Esophagus squamous epithelium (tissue), 5 donors: ENCODE measurements at regions not wholly inside any gene's neighbourhood (a gene's known extent, or its start where the extent isn't known, plus 50 kb on each side); places are given as distances from the start of the nearest gene placed in this dataset.

Source experiments
- DNase-seq: peaks from one replicate; lab custom pipeline; 2025; lab: John Stamatoyannopoulos, UW
- H3K27ac ChIP-seq, 4 donors: fragments of 200-600 bp; sonication (generic); one replicate each; pipeline ENCODE4 v1.5.1; 2016 to 2019; ENCODE audit warnings: mild to moderate bottlenecking in 1 of 4
- H3K27me3 ChIP-seq, 4 donors: fragments of 200-600 bp; sonication (generic); 1 replicate in 3 of 4; 2 replicates in 1 of 4; pipeline versions ENCODE4 v1.5.1 to v1.6.0; 2017 to 2021; ENCODE audit warnings: antibody characterized with exemption in 1 of 4
- H3K36me3 ChIP-seq, 3 donors: fragments of 200-600 bp; sonication (generic); one replicate each; pipeline ENCODE4 v1.5.1; 2016 to 2019
- H3K4me1 ChIP-seq, 3 donors: fragments of 200-600 bp; sonication (generic); one replicate each; pipeline ENCODE4 v1.5.1; 2017 to 2019
- H3K4me3 ChIP-seq, 4 donors: fragments of 200-600 bp; sonication (generic); 1 replicate in 3 of 4; 2 replicates in 1 of 4; pipeline ENCODE4 v1.5.1; 2016 to 2019; ENCODE audit warnings: mild to moderate bottlenecking in 2 of 4, moderate library complexity in 1 of 4
- H3K9me3 ChIP-seq, 3 donors: fragments of 200-600 bp; sonication (generic); one replicate each; pipeline ENCODE4 v1.5.1; 2016 to 2019
- POLR2A ChIP-seq, 4 donors: fragments of 450-650 bp; IDR thresholded peaks; one replicate each; pipeline ENCODE4 v1.6.1; 2017; ENCODE audit warnings: antibody characterized with exemption in 4 of 4, mild to moderate bottlenecking in 4 of 4, moderate library complexity in 3 of 4
- WGBS, 2 donors: methylation state at CpG; one replicate each; pipeline ENCODE4 v1.1.5; 2018; 5-methylcytosine and 5-hydroxymethylcytosine counted together
- intact Hi-C: fragments of 100-400 bp; cut with DNase I; formaldehyde crosslinking; loops from one replicate; pipeline ENCODE4 v1.15.0; 2022
- TF ChIP-seq, protein P1 (sequence below), 6 experiments: fragments of 450-650 bp in 4 of 6; fragments of 200-600 bp in 2 of 6; sonication (generic) in 2 of 6; IDR thresholded peaks; one replicate each; pipeline ENCODE4 v1.5.1; 2016 to 2019; ENCODE audit warnings: antibody characterized with exemption in 6 of 6, mild to moderate bottlenecking in 4 of 6, moderate library complexity in 4 of 6
- donor health status: DM: yes; HTN: yes; CAD: no.

DNA sequence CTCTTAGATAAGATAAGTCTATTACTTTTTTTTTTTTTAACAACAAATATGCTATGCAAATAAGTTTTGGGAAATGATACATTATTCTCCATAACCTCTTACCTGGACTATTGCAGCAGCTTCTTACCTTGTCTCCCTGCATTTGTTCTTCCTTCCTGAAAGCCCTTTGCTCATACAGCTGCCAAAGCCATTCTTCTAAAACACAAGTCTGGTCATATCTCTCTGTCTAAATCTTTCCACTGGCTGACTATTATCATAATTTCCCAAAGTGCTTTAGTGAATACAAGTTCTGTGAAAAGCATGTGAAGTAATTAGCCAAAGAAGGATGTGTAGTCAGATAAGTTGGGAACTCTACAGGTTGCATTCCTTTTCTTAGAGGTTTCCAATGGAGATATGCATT is 115.4 kb upstream of the CNTLN start:
- DNase-seq: no peak
- Histone ChIP-seq H3K4me3 (no peak overlapping the region), H3K27me3 (no peaks in the 10 kb centered on the region), H3K36me3 (no peaks in the 10 kb centered on the region), H3K9me3 (peaks cover 0 to 4% (median 0%) of the 10 kb centered on the region in 3 donors), H3K27ac (peak overlapping the region in 3 of 4 donors; percentile 19 to 59 (median 44)), H3K4me1 (peaks cover 0 to 29% (median 3%) of the 10 kb centered on the region in 3 donors)
- TF ChIP-seq POLR2A (IDR thresholded peaks at IDR 0.05): no peak
- TF ChIP-seq, protein P1, sequence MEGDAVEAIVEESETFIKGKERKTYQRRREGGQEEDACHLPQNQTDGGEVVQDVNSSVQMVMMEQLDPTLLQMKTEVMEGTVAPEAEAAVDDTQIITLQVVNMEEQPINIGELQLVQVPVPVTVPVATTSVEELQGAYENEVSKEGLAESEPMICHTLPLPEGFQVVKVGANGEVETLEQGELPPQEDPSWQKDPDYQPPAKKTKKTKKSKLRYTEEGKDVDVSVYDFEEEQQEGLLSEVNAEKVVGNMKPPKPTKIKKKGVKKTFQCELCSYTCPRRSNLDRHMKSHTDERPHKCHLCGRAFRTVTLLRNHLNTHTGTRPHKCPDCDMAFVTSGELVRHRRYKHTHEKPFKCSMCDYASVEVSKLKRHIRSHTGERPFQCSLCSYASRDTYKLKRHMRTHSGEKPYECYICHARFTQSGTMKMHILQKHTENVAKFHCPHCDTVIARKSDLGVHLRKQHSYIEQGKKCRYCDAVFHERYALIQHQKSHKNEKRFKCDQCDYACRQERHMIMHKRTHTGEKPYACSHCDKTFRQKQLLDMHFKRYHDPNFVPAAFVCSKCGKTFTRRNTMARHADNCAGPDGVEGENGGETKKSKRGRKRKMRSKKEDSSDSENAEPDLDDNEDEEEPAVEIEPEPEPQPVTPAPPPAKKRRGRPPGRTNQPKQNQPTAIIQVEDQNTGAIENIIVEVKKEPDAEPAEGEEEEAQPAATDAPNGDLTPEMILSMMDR (IDR thresholded peaks at IDR 0.05): no peak
- intact Hi-C loops: no loop called here

DNA sequence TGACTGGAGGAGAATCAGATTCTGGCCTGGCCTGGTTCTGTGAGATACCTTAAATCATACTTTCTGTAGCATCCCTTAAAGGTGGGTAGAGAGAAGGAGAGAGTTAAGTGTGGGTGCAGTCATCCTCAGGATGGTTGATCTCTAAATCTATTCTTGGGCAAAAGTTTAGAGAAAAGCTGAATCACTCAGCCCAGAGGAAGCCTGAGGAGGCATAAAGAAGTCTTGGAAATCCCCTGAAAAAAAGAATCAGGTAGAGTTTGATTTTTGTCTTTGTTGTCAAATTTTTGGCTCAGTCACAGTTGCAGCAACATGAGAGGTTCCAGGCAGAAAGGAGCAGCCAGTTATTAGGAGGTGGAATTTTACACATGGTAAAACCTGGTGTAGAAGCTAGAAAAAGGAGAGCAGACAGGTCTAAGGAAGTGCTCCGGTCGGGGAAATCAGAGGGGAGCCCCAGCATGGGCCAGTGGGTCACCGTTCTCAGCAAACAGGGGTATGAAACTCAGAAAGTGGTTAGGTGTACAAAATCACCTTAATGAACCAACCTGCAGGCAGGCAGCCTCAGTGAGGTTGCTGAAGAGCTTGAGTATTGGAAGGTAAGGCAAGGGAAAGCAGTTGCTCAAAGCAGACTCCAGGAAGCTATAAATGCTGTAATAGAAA is 116.2 kb upstream of the CNTLN start:
- Histone ChIP-seq H3K27ac (peak overlapping the region; percentile 19 to 76 (median 52)), H3K4me3 (no peak overlapping the region), H3K36me3 (no peaks in the 10 kb centered on the region), H3K27me3 (no peaks in the 10 kb centered on the region), H3K4me1 (peaks cover 0 to 29% (median 3%) of the 10 kb centered on the region in 3 donors), H3K9me3 (no peaks in the 10 kb centered on the region)
- DNase-seq: no peak
- intact Hi-C loops: no loop called here
- WGBS, 2 donors: 40 to 46% methylated on average over 3 of the region's 3 CpGs
- TF ChIP-seq, protein P1 (IDR thresholded peaks at IDR 0.05): no peak
- no peak for TF ChIP-seq POLR2A (IDR thresholded peaks at IDR 0.05)

GRCh38 chr9:17017931-17018491 is 116.8 kb upstream of the CNTLN start:
- TF ChIP-seq, protein P1 (IDR thresholded peaks at IDR 0.05): no peak
- no peak for TF ChIP-seq POLR2A (IDR thresholded peaks at IDR 0.05)
- peaks cover 0 to 29% (median 3%) of the 10 kb centered on the region in 3 donors for H3K4me1 ChIP-seq
- no peak overlapping the region for H3K4me3 ChIP-seq
- 53 to 69% methylated on average over 10 of the region's 10 CpGs for WGBS, 2 donors
- intact Hi-C loops: no loop called here
- H3K27me3 ChIP-seq: no peaks in the 10 kb centered on the region
- no peaks in the 10 kb centered on the region for H3K36me3 ChIP-seq
- H3K9me3 ChIP-seq: no peaks in the 10 kb centered on the region
- DNase-seq: no peak
- peak overlapping the region; percentile 19 to 76 (median 52) for H3K27ac ChIP-seq

DNA sequence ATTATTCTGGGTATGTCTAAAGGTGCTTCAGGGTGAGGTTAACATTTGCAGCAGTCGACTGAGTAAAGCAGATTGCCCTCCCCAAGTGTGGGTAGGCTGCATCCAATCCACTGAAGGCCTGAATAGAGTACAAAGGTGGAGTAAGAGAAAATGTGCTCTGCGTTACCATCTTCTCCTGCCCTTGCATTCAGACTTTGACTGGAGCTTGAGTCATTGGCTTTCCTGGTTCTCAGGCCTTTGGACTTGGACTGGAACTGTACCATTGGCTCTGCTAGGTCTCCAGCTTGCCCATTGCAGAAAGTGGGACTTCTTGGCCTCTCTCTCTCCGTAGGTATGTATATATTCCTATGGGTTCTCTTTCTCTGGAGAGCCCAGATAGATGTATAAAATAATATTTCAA is 120.9 kb upstream of the CNTLN start:
- Histone ChIP-seq H3K27ac (no peak overlapping the region), H3K4me1 (peaks cover 0 to 12% (median under 1%) of the 10 kb centered on the region in 3 donors), H3K4me3 (no peak overlapping the region), H3K27me3 (no peaks in the 10 kb centered on the region), H3K9me3 (no peaks in the 10 kb centered on the region), H3K36me3 (no peaks in the 10 kb centered on the region)
- intact Hi-C loops: no loop called here
- TF ChIP-seq, protein P1 (IDR thresholded peaks at IDR 0.05): no peak
- DNase-seq: no peak
- WGBS, 2 donors: 74 to 89% methylated on average over 3 of the region's 3 CpGs

DNA sequence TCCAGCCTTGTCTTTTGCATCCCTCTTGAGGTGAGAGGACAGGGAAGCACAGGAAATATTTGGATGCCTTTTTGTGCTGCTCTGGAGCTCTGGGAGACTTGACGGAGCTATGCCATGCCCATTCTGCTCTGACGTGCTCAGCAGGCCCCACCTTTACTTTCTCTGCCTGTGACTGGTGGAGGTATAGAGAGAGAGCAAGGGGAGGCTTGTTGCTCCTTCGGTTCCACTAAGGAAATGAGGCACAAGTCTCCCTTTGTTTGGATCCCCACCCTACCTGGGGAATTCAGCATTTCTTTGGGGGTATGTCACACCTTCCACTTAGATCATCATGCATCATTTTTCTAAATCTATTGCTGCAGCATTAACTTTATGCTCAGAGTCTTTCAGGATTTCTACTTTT is 121.8 kb upstream of the CNTLN start:
- 69% methylated on average over 3 of the region's 3 CpGs; no CpG with 5 or more reads in 1 of the 2 donors for WGBS, 2 donors
- H3K4me3 ChIP-seq: no peak overlapping the region
- intact Hi-C loops: no loop called here
- no peaks in the 10 kb centered on the region for H3K27me3 ChIP-seq
- H3K9me3 ChIP-seq: no peaks in the 10 kb centered on the region
- no peak for TF ChIP-seq POLR2A (IDR thresholded peaks at IDR 0.05)
- TF ChIP-seq, protein P1 (IDR thresholded peaks at IDR 0.05): no peak
- DNase-seq: no peak
- H3K36me3 ChIP-seq: no peaks in the 10 kb centered on the region
- no peak overlapping the region for H3K27ac ChIP-seq
- H3K4me1 ChIP-seq: peaks cover 0 to 4% (median 0%) of the 10 kb centered on the region in 3 donors
